GM23338 (cell line): ENCODE measurements at regions not wholly inside any gene's neighbourhood (a gene's known extent, or its start where the extent isn't known, plus 50 kb on each side); places are given as distances from the start of the nearest gene placed in this dataset.
A peak's percentile ranks its signal among the peaks of the same experiment; 100 is the strongest.
"Not testable (repeated sequence)": the region's sequence is repeated elsewhere in the genome, so short reads cannot be mapped to it uniquely, and the experiment has no call there.

ENCODE experiments used
- ATAC-seq: fragments of 200-7000 bp; cut with Tn5 transposase; 3 replicates; pipeline ENCODE4 v1.9.1; 2020
- DNase-seq: peaks from one replicate; pipeline ENCODE4 v3.0.0-alpha.2; 2015; ENCODE audit warnings: low spot score
- H2AFZ ChIP-seq: fragments of 200-600 bp; sonication (generic); 2 replicates; pipeline ENCODE4 v1.8.0; 2016; ENCODE audit warnings: antibody characterized with exemption, mild to moderate bottlenecking, moderate library complexity
- H3F3A ChIP-seq: fragments of 200-600 bp; sonication (generic); replicated peaks from 2 replicates; pipeline ENCODE4 v1.8.0; 2017; ENCODE audit warnings: antibody characterized with exemption, mixed run types, low read depth
- H3K27ac ChIP-seq: fragments of 200-600 bp; sonication (generic); 2 replicates; pipeline ENCODE4 v1.6.1; 2016; ENCODE audit warnings: low read depth
- H3K27me3 ChIP-seq: fragments of 200-600 bp; sonication (generic); 2 replicates; pipeline ENCODE4 v1.8.0; 2016; ENCODE audit warnings: mild to moderate bottlenecking, mixed run types, moderate library complexity; ENCODE audit not compliant: insufficient read depth
- H3K36me3 ChIP-seq: fragments of 200-600 bp; sonication (generic); 2 replicates; pipeline ENCODE4 v1.8.0; 2016; ENCODE audit warnings: mild to moderate bottlenecking; ENCODE audit not compliant: insufficient read depth
- H3K4me1 ChIP-seq: fragments of 200-600 bp; sonication (generic); 2 replicates; pipeline ENCODE4 v1.8.0; 2016; ENCODE audit warnings: mild to moderate bottlenecking, moderate library complexity; ENCODE audit not compliant: insufficient read depth
- H3K4me2 ChIP-seq: fragments of 200-600 bp; sonication (generic); 2 replicates; pipeline ENCODE4 v1.7.1; 2017; ENCODE audit warnings: mixed run types
- H3K4me3 ChIP-seq: fragments of 200-600 bp; sonication (generic); 2 replicates; pipeline ENCODE4 v1.6.1; 2016; ENCODE audit warnings: mixed run types
- H3K79me2 ChIP-seq: fragments of 200-600 bp; sonication (generic); replicated peaks from 2 replicates; pipeline ENCODE4 v1.8.0; 2017; ENCODE audit warnings: mild to moderate bottlenecking; ENCODE audit not compliant: insufficient read depth
- H3K9me2 ChIP-seq: fragments of 200-600 bp; sonication (generic); 2 replicates; pipeline ENCODE4 v1.8.0; 2017; ENCODE audit not compliant: insufficient read depth
- H4K20me1 ChIP-seq: fragments of 200-600 bp; sonication (generic); replicated peaks from 2 replicates; pipeline ENCODE4 v1.8.0; 2017; ENCODE audit warnings: mild to moderate bottlenecking; ENCODE audit not compliant: insufficient read depth
- H3K27ac Mint-ChIP-seq: 2 replicates; pipeline ENCODE4 v1.8.0; 2020; ENCODE audit warnings: inconsistent platforms, mild to moderate bottlenecking, moderate library complexity, mixed read lengths
- H3K27me3 Mint-ChIP-seq: 3 replicates; pipeline ENCODE4 v1.8.0; 2022; ENCODE audit warnings: low read depth, mild to moderate bottlenecking, moderate library complexity, mixed read lengths, inconsistent platforms; ENCODE audit not compliant: insufficient read depth, poor library complexity
- H3K36me3 Mint-ChIP-seq: 3 replicates; pipeline ENCODE4 v1.8.0; 2021; ENCODE audit warnings: low read depth, mild to moderate bottlenecking, inconsistent platforms, moderate library complexity, mixed read lengths
- H3K4me1 Mint-ChIP-seq: 3 replicates; pipeline ENCODE4 v1.8.0; 2020; ENCODE audit warnings: mild to moderate bottlenecking, inconsistent platforms, mixed read lengths
- H3K4me3 Mint-ChIP-seq: 3 replicates; pipeline ENCODE4 v1.8.0; 2021; ENCODE audit warnings: moderate library complexity, mild to moderate bottlenecking, inconsistent platforms, mixed read lengths
- H3K9me3 Mint-ChIP-seq: 3 replicates; pipeline ENCODE4 v1.8.0; 2020; ENCODE audit warnings: moderate library complexity, mild to moderate bottlenecking, inconsistent platforms, mixed read lengths
- CTCF ChIP-seq, 2 experiments: fragments of 200-600 bp in 1 of 2; sonication (generic) in 1 of 2; conservative IDR thresholded peaks; 2 replicates each; pipeline versions ENCODE4 v1.5.1 to v1.6.1; 2016 to 2017; ENCODE audit warnings: antibody characterized with exemption in 2 of 2, low read depth in 2 of 2, mild to moderate bottlenecking in 2 of 2, moderate library complexity in 1 of 2
- POLR2AphosphoS5 ChIP-seq: IDR thresholded peaks from 2 replicates; pipeline ENCODE4 v1.6.1; 2016; ENCODE audit warnings: antibody characterized with exemption, low read depth
- REST ChIP-seq: IDR thresholded peaks from one replicate; pipeline ENCODE4 v1.6.1; 2018; ENCODE audit warnings: antibody characterized with exemption; ENCODE audit not compliant: unreplicated experiment
- ZNF331 ChIP-seq: fragments of 250-450 bp; sonication (Bioruptor Pico); IDR thresholded peaks from 2 replicates; pipeline ENCODE4 v1.5.0; 2020; ENCODE audit warnings: low read depth, mild to moderate bottlenecking, moderate library complexity

GRCh38 chr1:228655796-228656394, 79.4 kb upstream of the RHOU start:
- no peak overlapping the region for H3K27ac Mint-ChIP-seq
- no peaks in the 10 kb centered on the region for H3K9me3 Mint-ChIP-seq
- H3K36me3 ChIP-seq, result no peaks in the 10 kb centered on the region

GRCh38 chr1:228662007-228662689, 73.1 kb upstream of the RHOU start:
- not testable (repeated sequence) for H3K79me2 ChIP-seq, H3K4me1 Mint-ChIP-seq, H3K4me2 ChIP-seq, H3K4me3 ChIP-seq, H3K4me3 Mint-ChIP-seq, H3K27ac ChIP-seq, H3K36me3 ChIP-seq, H3K27ac Mint-ChIP-seq, H3K4me1 ChIP-seq, H2AFZ ChIP-seq, H4K20me1 ChIP-seq, H3F3A ChIP-seq, H3K9me3 Mint-ChIP-seq, DNase-seq, H3K27me3 Mint-ChIP-seq, H3K9me2 ChIP-seq, ATAC-seq, H3K27me3 ChIP-seq, H3K36me3 Mint-ChIP-seq

More at GRCh38 chr1:228655796-228656394, 79.4 kb upstream of the RHOU start:
- H3K4me1 Mint-ChIP-seq, result no peaks in the 10 kb centered on the region
- no peaks in the 10 kb centered on the region for H3F3A ChIP-seq
- TF ChIP-seq ZNF331 (CRISPR knock-in tag), result no peak
- TF ChIP-seq POLR2AphosphoS5, result no peak
- TF ChIP-seq CTCF (conservative IDR thresholded peaks at IDR 0.05; ENCODE audit: low read depth in 2 of 2), result no peak
- no peaks in the 10 kb centered on the region for H3K36me3 Mint-ChIP-seq
- no peak overlapping the region for H3K4me2 ChIP-seq
- no peak for ATAC-seq
- H3K79me2 ChIP-seq, result no peaks in the 10 kb centered on the region
- no peak overlapping the region for H3K4me3 Mint-ChIP-seq
- H3K9me2 ChIP-seq, result no peaks in the 10 kb centered on the region
- no peak overlapping the region for H3K27ac ChIP-seq
- H3K4me1 ChIP-seq, result no peaks in the 10 kb centered on the region
- H3K27me3 ChIP-seq, result peaks cover 18% of the 10 kb centered on the region
- no peaks in the 10 kb centered on the region for H4K20me1 ChIP-seq
- H2AFZ ChIP-seq, result no peak overlapping the region
- DNase-seq, result no peak
- peaks cover 6% of the 10 kb centered on the region for H3K27me3 Mint-ChIP-seq
- no peak overlapping the region for H3K4me3 ChIP-seq

GRCh38 chr1:228664399-228664914, 70.8 kb upstream of the RHOU start:
- no peaks in the 10 kb centered on the region for H3F3A ChIP-seq
- no peaks in the 10 kb centered on the region; the same call in 1 of the 2 replicates for H4K20me1 ChIP-seq
- H3K27ac Mint-ChIP-seq, result no peak overlapping the region
- H2AFZ ChIP-seq, result no peak overlapping the region
- DNase-seq (peak; percentile 88), ATAC-seq (peak; percentile 69)
- no peaks in the 10 kb centered on the region for H3K9me2 ChIP-seq
- H3K4me3 Mint-ChIP-seq, result no peak overlapping the region
- H3K9me3 Mint-ChIP-seq, result no peaks in the 10 kb centered on the region
- peaks cover 7% of the 10 kb centered on the region; the same call in 1 of the 3 replicates for H3K4me1 Mint-ChIP-seq
- H3K4me2 ChIP-seq, result no peak overlapping the region
- no peaks in the 10 kb centered on the region for H3K36me3 Mint-ChIP-seq
- no peaks in the 10 kb centered on the region for H3K4me1 ChIP-seq
- no peaks in the 10 kb centered on the region for H3K27me3 ChIP-seq
- H3K79me2 ChIP-seq, result no peaks in the 10 kb centered on the region
- H3K4me3 ChIP-seq, result no peak overlapping the region
- no peak for TF ChIP-seq REST
- TF ChIP-seq CTCF (conservative IDR thresholded peaks at IDR 0.05; ENCODE audit: low read depth in 2 of 2), result peak; percentile 88 to 89
- H3K27ac ChIP-seq, result no peak overlapping the region
- H3K36me3 ChIP-seq, result no peaks in the 10 kb centered on the region
- no peaks in the 10 kb centered on the region for H3K27me3 Mint-ChIP-seq
